Endometrial microvascular endothelial cells (primary cell): ENCODE measurements at regions not wholly inside any gene's neighbourhood (a gene's known extent, or its start where the extent isn't known, plus 50 kb on each side); places are given as distances from the start of the nearest gene placed in this dataset.

ENCODE experiments used
- in situ Hi-C: cut with HindIII; loops from 2 replicates; pipeline ENCODE4 v1.10.0; 2017; ENCODE audit warnings: low sequenced_read_pairs, low pct_unique_long_range_greater_than_20kb; ENCODE audit errors: inconsistent ontology term

GRCh38 chr15:70341566-70341965 lies 243.8 kb upstream of the TLE3 start:
- in situ Hi-C loops: no loop called here

GRCh38 chr15:70340494-70340870 lies 242.8 kb upstream of the TLE3 start:
- in situ Hi-C loops: no loop called here

GRCh38 chr15:70339571-70340493 lies 242.1 kb upstream of the TLE3 start:
- in situ Hi-C loops: no loop called here

GRCh38 chr15:70337277-70338186 lies 239.8 kb upstream of the TLE3 start:
- in situ Hi-C loops: no loop called here

- in situ Hi-C loops: no loop called here
Observed at GRCh38 chr15:70336425-70337009, 238.8 kb upstream of the TLE3 start.

- in situ Hi-C loops: no loop called here
Observed at GRCh38 chr15:70334286-70334685, 236.6 kb upstream of the TLE3 start.

GRCh38 chr15:70329179-70329578 lies 231.5 kb upstream of the TLE3 start:
- in situ Hi-C loops: no loop called here

- in situ Hi-C loops: no loop called here
Observed at GRCh38 chr15:70328679-70329115, 231.0 kb upstream of the TLE3 start.

GRCh38 chr15:70327856-70328678 lies 230.3 kb upstream of the TLE3 start:
- in situ Hi-C loops: no loop called here

GRCh38 chr15:70327328-70327855 lies 229.7 kb upstream of the TLE3 start:
- in situ Hi-C loops: no loop called here

- in situ Hi-C loops: no loop called here
Observed at GRCh38 chr15:70324001-70324974, 226.6 kb upstream of the TLE3 start.

- in situ Hi-C loops: no loop called here
Observed at GRCh38 chr15:70323111-70323851, 225.6 kb upstream of the TLE3 start.

- in situ Hi-C loops: no loop called here
Observed at GRCh38 chr15:70322051-70322668, 224.4 kb upstream of the TLE3 start.

GRCh38 chr15:70321172-70321819 lies 223.6 kb upstream of the TLE3 start:
- in situ Hi-C loops: no loop called here

GRCh38 chr15:70320482-70320881 lies 222.8 kb upstream of the TLE3 start:
- in situ Hi-C loops: no loop called here

- in situ Hi-C loops: no loop called here
Observed at GRCh38 chr15:70320077-70320476, 222.4 kb upstream of the TLE3 start.
